Omental fat pad (tissue), 3 donors: ENCODE measurements at regions not wholly inside any gene's neighbourhood (a gene's known extent, or its start where the extent isn't known, plus 50 kb on each side); places are given as distances from the start of the nearest gene placed in this dataset.
"Not testable (repeated sequence)": the region's sequence is repeated elsewhere in the genome, so short reads cannot be mapped to it uniquely, and the experiment has no call there.

Source experiments
- ATAC-seq: fragments of 150-250 bp; one replicate; pipeline ENCODE4 v1.9.1; 2016; ENCODE audit warnings: mild to moderate bottlenecking, moderate library complexity; ENCODE audit not compliant: low FRiP score
- DNase-seq: peaks from one replicate; pipeline ENCODE4 v3.0.0-alpha.2; 2019; ENCODE audit warnings: low spot score
- TF ChIP-seq, protein P1 (sequence below), 3 donors: fragments of 450-650 bp; IDR thresholded peaks; one replicate each; pipeline ENCODE4 v1.5.1; 2016 to 2017; ENCODE audit warnings: antibody characterized with exemption in 3 of 3, mild to moderate bottlenecking in 3 of 3, moderate library complexity in 2 of 3

DNA sequence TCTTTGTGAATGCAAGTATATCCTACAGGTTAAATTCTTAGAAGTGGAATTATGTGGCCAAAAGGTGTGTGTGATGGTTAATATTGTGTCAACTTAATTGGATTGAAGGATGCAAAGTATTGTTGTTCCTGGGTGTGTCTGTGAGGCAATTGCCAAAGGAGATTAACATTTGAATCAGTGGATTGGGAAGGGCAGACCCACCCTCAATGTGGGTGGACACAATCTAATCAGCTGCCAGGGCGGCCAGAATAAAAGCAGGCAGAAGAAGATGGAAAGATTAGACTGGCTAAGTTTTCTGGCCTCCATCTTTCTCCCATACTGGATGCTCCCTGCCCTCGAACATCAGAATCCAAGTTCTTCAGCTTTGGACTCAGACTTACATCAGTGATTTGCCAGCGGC, 76.2 kb upstream of the GBA3 start:
- DNase-seq = no peak

DNA sequence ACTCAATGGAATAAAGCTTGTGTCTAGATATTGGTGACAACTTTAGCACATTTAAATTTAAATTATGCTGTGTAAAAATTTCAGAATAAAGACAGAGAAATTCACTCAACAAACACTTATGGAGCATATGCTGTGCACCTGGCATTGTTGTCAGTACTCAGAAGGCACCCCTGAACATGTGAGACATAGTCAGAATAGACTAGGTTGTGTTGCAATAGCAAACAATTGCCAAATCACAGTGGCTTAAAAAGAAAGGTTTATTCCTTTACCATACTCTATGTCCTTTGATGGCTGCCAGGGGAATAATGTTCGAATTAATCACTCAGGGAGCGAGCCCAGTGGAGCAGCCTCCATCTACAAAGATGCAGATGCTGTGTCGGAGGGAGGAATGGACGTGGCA, 72.6 kb upstream of the GBA3 start:
- ATAC-seq, DNase-seq: not testable (repeated sequence)

More for the DNA sequence above, 76.2 kb upstream of the GBA3 start:
- TF ChIP-seq, protein P1, sequence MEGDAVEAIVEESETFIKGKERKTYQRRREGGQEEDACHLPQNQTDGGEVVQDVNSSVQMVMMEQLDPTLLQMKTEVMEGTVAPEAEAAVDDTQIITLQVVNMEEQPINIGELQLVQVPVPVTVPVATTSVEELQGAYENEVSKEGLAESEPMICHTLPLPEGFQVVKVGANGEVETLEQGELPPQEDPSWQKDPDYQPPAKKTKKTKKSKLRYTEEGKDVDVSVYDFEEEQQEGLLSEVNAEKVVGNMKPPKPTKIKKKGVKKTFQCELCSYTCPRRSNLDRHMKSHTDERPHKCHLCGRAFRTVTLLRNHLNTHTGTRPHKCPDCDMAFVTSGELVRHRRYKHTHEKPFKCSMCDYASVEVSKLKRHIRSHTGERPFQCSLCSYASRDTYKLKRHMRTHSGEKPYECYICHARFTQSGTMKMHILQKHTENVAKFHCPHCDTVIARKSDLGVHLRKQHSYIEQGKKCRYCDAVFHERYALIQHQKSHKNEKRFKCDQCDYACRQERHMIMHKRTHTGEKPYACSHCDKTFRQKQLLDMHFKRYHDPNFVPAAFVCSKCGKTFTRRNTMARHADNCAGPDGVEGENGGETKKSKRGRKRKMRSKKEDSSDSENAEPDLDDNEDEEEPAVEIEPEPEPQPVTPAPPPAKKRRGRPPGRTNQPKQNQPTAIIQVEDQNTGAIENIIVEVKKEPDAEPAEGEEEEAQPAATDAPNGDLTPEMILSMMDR (IDR thresholded peaks at IDR 0.05) = no peak
- ATAC-seq = no peak

DNA sequence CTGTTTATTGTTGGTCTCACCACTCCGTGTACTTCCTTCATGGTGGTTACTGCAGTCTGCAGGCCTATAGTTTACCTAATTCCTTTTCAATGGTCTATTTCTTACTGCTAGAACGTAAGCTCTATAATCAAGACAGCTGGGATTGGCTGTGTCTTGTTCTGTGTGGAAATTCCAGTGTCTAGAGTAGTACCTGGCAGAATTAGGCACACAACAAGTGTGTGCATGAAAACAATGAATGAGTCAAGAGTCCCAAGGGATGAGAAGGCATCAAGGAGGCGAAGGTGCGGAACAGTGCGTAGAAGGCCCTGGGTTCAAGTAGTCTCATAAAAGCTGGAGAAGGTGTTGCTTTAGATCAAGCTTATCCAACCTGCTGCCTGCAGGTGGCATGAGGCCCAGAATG, 70.8 kb upstream of the GBA3 start:
- not testable (repeated sequence) for ATAC-seq, DNase-seq

DNA sequence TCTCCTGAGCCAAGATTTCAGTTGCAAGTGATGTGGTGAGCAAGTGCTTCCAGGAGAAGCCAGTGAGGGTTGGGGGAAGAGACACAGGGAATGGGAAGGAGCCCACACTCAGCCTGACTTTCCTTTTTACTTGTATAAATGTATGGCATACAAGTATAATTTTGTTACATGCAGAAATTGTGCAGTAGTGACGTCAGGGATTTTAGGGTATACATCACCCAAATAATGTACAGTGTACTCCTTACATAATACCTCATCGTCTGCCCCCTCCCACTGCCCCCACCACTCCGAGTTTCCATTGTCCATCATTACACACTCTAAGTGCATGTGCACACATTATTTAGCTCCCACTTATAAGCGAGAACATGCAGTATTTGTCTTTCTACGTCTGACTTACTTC, 68.7 kb upstream of the GBA3 start:
- not testable (repeated sequence) for ATAC-seq, DNase-seq

DNA sequence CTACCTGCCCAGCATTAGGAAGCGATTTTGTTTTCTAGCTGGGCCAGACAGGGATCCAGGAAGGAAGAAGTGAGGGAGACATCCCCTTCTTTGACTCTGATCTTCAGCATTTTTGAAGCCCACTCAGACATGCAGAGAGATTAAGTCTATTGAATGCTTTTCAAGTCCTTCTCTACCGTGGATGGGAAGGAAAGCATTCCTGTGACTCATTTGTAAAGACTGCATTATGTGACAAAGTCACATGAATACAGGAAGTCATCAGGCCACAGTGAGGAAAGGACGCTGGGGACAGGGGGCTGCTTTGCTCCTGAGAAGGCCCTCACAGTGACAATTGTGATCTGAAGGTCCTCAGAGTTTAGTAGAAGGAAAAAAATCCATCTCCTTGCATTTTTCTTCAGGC, 67.4 kb upstream of the GBA3 start:
- DNase-seq (no peak), ATAC-seq (no peak)
- TF ChIP-seq, protein P1 (IDR thresholded peaks at IDR 0.05) = no peak

DNA sequence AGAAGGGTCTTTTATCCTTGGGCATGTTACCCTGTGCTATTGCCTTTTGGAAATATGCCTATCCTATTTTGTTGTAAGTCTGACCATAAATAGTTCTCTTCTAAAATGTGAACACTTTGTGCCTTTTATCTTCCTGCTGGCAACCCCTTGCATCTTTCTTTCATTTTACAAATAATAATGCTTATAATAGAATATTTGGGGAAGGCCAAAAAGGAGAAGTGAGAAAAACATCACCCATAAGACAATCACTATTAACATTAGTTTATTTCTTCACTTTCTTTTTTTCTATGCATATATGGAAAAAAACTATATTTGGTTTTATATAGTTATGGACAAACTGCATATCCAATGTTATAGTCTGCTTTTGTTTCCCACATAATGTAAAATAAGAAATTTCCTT, 64.9 kb upstream of the GBA3 start:
- not testable (repeated sequence) for ATAC-seq, DNase-seq

DNA sequence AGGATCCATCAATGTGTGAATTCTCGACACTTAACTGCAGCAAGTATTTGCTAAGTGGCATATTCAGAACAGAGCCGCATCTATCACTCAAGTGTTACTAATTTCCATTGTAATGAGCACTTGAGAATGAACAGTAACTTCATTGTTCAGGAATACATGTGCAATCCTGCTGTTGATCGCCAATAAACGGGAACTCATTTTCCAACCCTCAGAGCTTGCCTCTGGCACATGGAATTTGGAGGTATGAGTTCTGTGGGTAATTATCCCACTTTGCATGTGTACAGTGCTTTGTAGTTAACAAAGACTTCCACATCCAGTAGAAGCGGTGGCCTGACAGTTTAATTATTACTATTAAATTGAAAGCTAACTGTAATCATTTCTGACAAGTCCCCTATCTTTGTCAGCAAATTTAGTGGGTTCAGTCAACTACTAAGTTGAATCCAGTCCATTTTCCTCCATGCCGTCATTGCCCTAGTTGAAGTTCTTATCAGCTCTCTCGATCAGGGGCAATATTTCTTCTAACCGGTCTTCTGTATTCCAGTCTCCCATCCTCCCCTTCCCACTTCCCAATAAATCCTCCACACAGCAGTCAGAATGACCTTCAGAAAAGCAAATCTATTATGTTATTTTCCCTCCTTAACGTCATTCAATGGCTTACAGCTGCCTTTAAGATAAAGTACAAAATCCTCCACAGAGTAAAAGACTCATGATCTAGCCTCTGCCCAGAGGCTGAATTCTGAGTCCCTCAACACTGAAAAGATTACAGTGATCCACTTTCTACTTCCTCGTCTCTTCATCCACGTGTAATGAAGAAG, 62.4 kb upstream of the GBA3 start:
- not testable (repeated sequence) for ATAC-seq, DNase-seq

DNA sequence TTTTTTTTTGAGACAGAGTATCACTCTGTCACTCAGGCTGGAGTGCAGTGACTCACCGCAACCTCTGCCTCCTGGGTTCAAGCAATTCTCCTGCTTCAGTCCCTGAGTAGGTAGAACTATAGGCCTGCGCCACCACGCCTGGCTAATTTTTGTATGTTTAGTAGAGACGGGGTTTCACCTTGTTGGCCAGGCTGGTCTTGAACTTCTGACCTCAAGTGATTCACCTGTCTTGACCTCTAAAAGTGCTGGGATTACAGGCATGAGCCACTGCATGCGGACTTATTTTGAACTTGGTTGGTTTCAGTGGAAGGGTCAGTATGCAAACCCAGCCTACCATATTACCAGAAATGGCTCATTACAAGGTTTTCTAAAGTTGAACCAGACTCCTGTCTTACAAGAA, 61.6 kb upstream of the GBA3 start:
- not testable (repeated sequence) for ATAC-seq, DNase-seq

DNA sequence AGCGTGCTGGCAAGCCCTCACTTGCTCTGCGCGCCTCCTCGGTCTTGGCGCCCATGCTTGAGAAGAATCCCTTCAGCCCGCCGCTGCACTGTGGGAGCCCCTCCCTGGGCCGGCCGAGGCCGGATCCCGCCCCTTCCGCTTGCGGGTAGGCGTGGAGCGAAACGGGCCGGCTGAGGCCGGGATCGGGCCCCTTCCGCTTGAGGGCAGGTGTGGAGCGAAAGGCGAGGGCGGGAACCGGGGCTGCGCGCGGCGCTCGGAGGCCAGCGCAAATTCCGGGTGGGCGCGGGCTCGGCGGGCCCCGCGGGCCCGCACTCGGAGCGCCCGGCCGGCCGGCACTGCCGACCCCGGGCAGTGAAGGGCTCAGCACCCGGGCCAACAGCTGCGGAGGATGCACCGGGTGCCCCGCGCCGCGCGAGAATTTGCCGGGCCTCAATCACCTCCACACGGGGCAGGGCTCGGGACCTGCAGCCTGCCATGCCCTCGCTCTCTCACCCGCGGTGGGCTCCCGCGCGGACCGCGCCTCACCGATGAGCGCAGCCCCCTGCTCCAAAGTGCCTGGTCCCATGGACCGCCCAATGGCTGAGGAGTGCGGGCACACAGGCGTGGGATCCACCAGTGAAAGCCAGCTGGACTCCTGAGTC, 58.1 kb upstream of the GBA3 start:
- peak; percentile 51 for ATAC-seq
- TF ChIP-seq, protein P1 (IDR thresholded peaks at IDR 0.05) = no peak

DNA sequence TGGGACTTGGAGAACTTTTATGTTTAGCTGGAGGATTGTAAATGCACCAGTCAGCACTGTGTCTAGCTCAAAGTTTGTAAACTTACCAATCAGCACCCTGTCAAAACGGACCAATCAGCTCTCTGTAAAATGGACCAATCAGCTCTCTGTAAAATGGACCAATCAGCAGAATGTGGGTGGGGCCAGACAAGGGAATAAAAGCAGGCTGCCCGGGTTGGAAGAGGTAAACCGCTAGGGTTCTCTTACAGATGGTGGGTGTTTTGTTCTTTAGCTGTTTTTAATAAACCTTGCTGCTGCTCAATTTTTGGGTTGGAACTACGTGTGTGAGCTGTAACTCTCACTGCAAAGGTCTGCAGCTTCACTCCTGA, 57.6 kb upstream of the GBA3 start:
- not testable (repeated sequence) for ATAC-seq, DNase-seq

More for the DNA sequence above, 58.1 kb upstream of the GBA3 start:
- no peak for DNase-seq

DNA sequence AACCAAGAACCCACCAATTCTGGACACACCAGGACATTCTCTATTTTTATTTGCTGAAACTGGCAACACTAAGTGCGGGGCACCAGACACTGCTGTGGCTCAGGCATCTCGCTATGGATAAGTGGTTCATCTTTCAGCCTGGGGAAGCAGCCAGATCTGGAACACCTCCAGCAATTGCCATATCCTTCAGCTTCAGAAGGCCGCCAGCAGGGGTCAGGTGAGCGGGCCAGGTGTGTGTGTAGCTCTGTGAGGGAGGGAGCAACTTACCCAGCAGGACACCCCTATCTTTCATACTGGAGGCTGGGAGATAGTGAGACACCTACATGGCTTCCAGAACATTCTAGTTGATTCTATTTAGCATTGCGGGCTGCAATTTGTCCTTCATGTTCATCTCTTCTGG, 57.0 kb upstream of the GBA3 start:
- DNase-seq (no peak), ATAC-seq (no peak)
- TF ChIP-seq, protein P1 (IDR thresholded peaks at IDR 0.05) = no peak
